ENCODE measurements at regions not wholly inside any gene's neighbourhood (a gene's known extent, or its start where the extent isn't known, plus 50 kb on each side); places are given as distances from the start of the nearest gene placed in this dataset.

GRCh38 chr17:83161298-83162034 lies 82.1 kb downstream of the METRNL start:
- Histone ChIP-seq H3K36me3 (ENCODE audit: control insufficient read depth in 2 of 2, insufficient read depth in 2 of 2, low read length in 1 of 2) (no peaks in the 10 kb centered on the region), H2AFZ (ENCODE audit: control insufficient read depth, low read depth, low read length) (no peak overlapping the region), H3K27ac (ENCODE audit: control insufficient read depth, insufficient read depth) (no peak overlapping the region), H3K4me2 (ENCODE audit: control insufficient read depth, insufficient read depth) (no peak overlapping the region), H3K79me2 (ENCODE audit: control insufficient read depth, insufficient read depth, low read length) (no peaks in the 10 kb centered on the region), H4K20me1 (ENCODE audit: control insufficient read depth, insufficient read depth) (no peaks in the 10 kb centered on the region), H3K4me3 (no peak overlapping the region), H3K9me3 (replicated peaks; ENCODE audit: control insufficient read depth, insufficient read depth, low read length) (no peaks in the 10 kb centered on the region), H3K27me3 (replicated peaks in 1 of 2; ENCODE audit: control insufficient read depth in 2 of 2, insufficient read depth in 2 of 2, low read length in 1 of 2) (no peaks in the 10 kb centered on the region), H3K4me1 (ENCODE audit: control insufficient read depth, insufficient read depth, low read length) (no peaks in the 10 kb centered on the region), H3K9ac (ENCODE audit: control insufficient read depth, insufficient read depth, low read length) (no peak overlapping the region)
- ChIA-PET POLR2A (interaction anchor here (0.6 kb wide), 1 partner anchor 818 kb away, joined by 3 read pairs; no protein-coding TSS in a partner anchor), RAD21 (ENCODE audit: unreplicated experiment) (no interaction called here), CTCF (no interaction called here), SMC1A (ENCODE audit: uncharacterized antibody, unreplicated experiment) (no interaction called here)
- DNase-seq (ENCODE audit: low read depth, low spot score) (no peak), ATAC-seq (no peak), FAIRE-seq (no peak)
- 23% methylated on average over 14 of the region's 14 CpGs for WGBS (ENCODE audit: insufficient coverage, insufficient replicate concordance, low lambda C conversion rate, missing lambda C conversion rate)
- BruUV-seq (replicated peaks): no TSS peak
- in situ Hi-C loops (cut with MboI): no loop called here
- intact Hi-C loops (cut with micrococcal nuclease; ENCODE audit: unreplicated experiment): no loop called here
- TF ChIP-seq ZNF217 (IDR thresholded peaks at IDR 0.05) (no peak), E4F1 (IDR thresholded peaks at IDR 0.05; ENCODE audit: borderline replicate concordance, partially characterized antibody) (no peak), PBX3 (IDR thresholded peaks at IDR 0.05; ENCODE audit: insufficient replicate concordance, low read depth, low read length) (no peak), IRF4 (IDR thresholded peaks at IDR 0.05; ENCODE audit: low read depth, low read length) (no peak), POLR2A (IDR thresholded peaks at IDR 0.05; ENCODE audit: low read depth, low read length) (no peak), REST (IDR thresholded peaks at IDR 0.05; ENCODE audit: low read depth, low read length) (no peak), PKNOX1 (IDR thresholded peaks at IDR 0.05) (no peak), ETV6 (conservative IDR thresholded peaks at IDR 0.05 in 1 of 2, IDR thresholded peaks at IDR 0.05 in 1 of 2; ENCODE audit: borderline replicate concordance in 1 of 2, low read depth in 1 of 2) (no peak), NFYA (IDR thresholded peaks at IDR 0.05; ENCODE audit: borderline replicate concordance, low read depth, low read length) (no peak), MYB (IDR thresholded peaks at IDR 0.05; ENCODE audit: borderline replicate concordance, low read depth, low read length) (no peak), NR2F1 (conservative IDR thresholded peaks at IDR 0.05) (no peak), SIX5 (IDR thresholded peaks at IDR 0.05; ENCODE audit: low read depth, low read length, severe bottlenecking) (no peak), NFIC (IDR thresholded peaks at IDR 0.05; ENCODE audit: low read depth, low read length) (no peak), DPF2 (IDR thresholded peaks at IDR 0.05) (no peak)
- TF ChIP-seq, protein P1, sequence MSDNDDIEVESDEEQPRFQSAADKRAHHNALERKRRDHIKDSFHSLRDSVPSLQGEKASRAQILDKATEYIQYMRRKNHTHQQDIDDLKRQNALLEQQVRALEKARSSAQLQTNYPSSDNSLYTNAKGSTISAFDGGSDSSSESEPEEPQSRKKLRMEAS (IDR thresholded peaks at IDR 0.05; ENCODE audit: low read depth, low read length): no peak

All from GM12878 (cell line).